H9 (cell line): ENCODE measurements at regions not wholly inside any gene's neighbourhood (a gene's known extent, or its start where the extent isn't known, plus 50 kb on each side); places are given as distances from the start of the nearest gene placed in this dataset.

Experiments
- DNase-seq: peaks from one replicate; pipeline ENCODE4 v3.0.0-alpha.2; 2017
- H2AFZ ChIP-seq: one replicate; pipeline ENCODE4 v1.6.1; 2013; ENCODE audit warnings: mild to moderate bottlenecking, low read length, control low read depth, moderate library complexity
- H2AK5ac ChIP-seq: 2 replicates; pipeline ENCODE4 v1.6.1; 2013; ENCODE audit warnings: low read length, control low read depth, mixed read lengths; ENCODE audit not compliant: insufficient read length
- H2BK120ac ChIP-seq: one replicate; pipeline ENCODE4 v1.6.1; 2013; ENCODE audit warnings: low read depth, mild to moderate bottlenecking, low read length, control low read depth, inconsistent platforms; ENCODE audit not compliant: poor library complexity, severe bottlenecking
- H2BK12ac ChIP-seq: 2 replicates; pipeline ENCODE4 v1.6.1; 2013; ENCODE audit warnings: low read length, control low read depth, mixed read lengths, low read depth; ENCODE audit not compliant: insufficient read length
- H2BK15ac ChIP-seq: 2 replicates; pipeline ENCODE4 v1.6.1; 2013; ENCODE audit warnings: low read depth, low read length, control low read depth
- H2BK20ac ChIP-seq: one replicate; pipeline ENCODE4 v1.6.1; 2013; ENCODE audit warnings: low read depth, mild to moderate bottlenecking, low read length, control low read depth, inconsistent platforms; ENCODE audit not compliant: poor library complexity, severe bottlenecking
- H2BK5ac ChIP-seq: 2 replicates; pipeline ENCODE4 v1.6.1; 2013; ENCODE audit warnings: low read length, control low read depth, mixed read lengths; ENCODE audit not compliant: insufficient read length
- H3K14ac ChIP-seq: 2 replicates; pipeline ENCODE4 v1.6.1; 2013; ENCODE audit warnings: low read length, control low read depth; ENCODE audit not compliant: insufficient read depth
- H3K18ac ChIP-seq: 2 replicates; pipeline ENCODE4 v1.6.1; 2013; ENCODE audit warnings: low read depth, mild to moderate bottlenecking, mixed read lengths, low read length, control low read depth; ENCODE audit not compliant: insufficient read length
- H3K23ac ChIP-seq: 2 replicates; pipeline ENCODE4 v1.6.1; 2013; ENCODE audit warnings: low read length, control low read depth, mixed read lengths, low read depth; ENCODE audit not compliant: insufficient read length
- H3K23me2 ChIP-seq: 2 replicates; pipeline ENCODE4 v1.6.1; 2013; ENCODE audit warnings: low read depth, mild to moderate bottlenecking, mixed read lengths, low read length, control low read depth; ENCODE audit not compliant: insufficient read length, poor library complexity, severe bottlenecking
- H3K27ac ChIP-seq: 2 replicates; pipeline ENCODE4 v1.5.1; 2013; ENCODE audit warnings: low read length, control low read depth, mixed read lengths, low read depth; ENCODE audit not compliant: insufficient read length
- H3K27me3 ChIP-seq: 2 replicates; pipeline ENCODE4 v1.6.1; 2013; ENCODE audit warnings: low read length, control low read depth, inconsistent platforms; ENCODE audit not compliant: insufficient read depth
- H3K4ac ChIP-seq: 2 replicates; pipeline ENCODE4 v1.6.1; 2013; ENCODE audit warnings: low read depth, mild to moderate bottlenecking, control low read depth, inconsistent platforms, low read length, moderate library complexity
- H3K4me1 ChIP-seq: 2 replicates; pipeline ENCODE4 v1.6.1; 2013; ENCODE audit warnings: low read length, control low read depth, inconsistent platforms; ENCODE audit not compliant: insufficient read depth
- H3K4me2 ChIP-seq: 2 replicates; pipeline ENCODE4 v1.6.1; 2013; ENCODE audit warnings: low read length, control low read depth, mixed read lengths; ENCODE audit not compliant: insufficient read length, insufficient read depth
- H3K56ac ChIP-seq: 2 replicates; pipeline ENCODE4 v1.6.1; 2013; ENCODE audit warnings: low read depth, mild to moderate bottlenecking, mixed read lengths, low read length, control low read depth; ENCODE audit not compliant: insufficient read length
- H3K79me1 ChIP-seq: 2 replicates; pipeline ENCODE4 v1.6.1; 2013; ENCODE audit warnings: low read depth, mild to moderate bottlenecking, moderate library complexity, low read length, control low read depth, inconsistent platforms; ENCODE audit not compliant: insufficient read depth, poor library complexity, severe bottlenecking
- H3K79me2 ChIP-seq: 2 replicates; pipeline ENCODE4 v1.6.1; 2013; ENCODE audit warnings: low read length, control low read depth, inconsistent platforms; ENCODE audit not compliant: insufficient read depth
- H3K9ac ChIP-seq: 2 replicates; pipeline ENCODE4 v1.6.1; 2013; ENCODE audit warnings: low read length, control low read depth, mixed read lengths; ENCODE audit not compliant: insufficient read length; ENCODE audit errors: extremely low read depth
- H3K9me3 ChIP-seq: one replicate; pipeline ENCODE4 v1.6.1; 2013; ENCODE audit warnings: low read depth, low read length, inconsistent platforms; ENCODE audit not compliant: control insufficient read depth
- H3T11ph ChIP-seq: one replicate; pipeline ENCODE4 v1.6.1; 2013; ENCODE audit warnings: mild to moderate bottlenecking, low read length, control low read depth, inconsistent platforms
- H4K20me1 ChIP-seq: one replicate; pipeline ENCODE4 v1.6.1; 2013; ENCODE audit not compliant: control insufficient read depth, insufficient read length, insufficient read depth
- H4K5ac ChIP-seq: 2 replicates; pipeline ENCODE4 v1.6.1; 2013; ENCODE audit warnings: low read depth, mild to moderate bottlenecking, mixed read lengths, low read length, control low read depth; ENCODE audit not compliant: insufficient read length
- H4K8ac ChIP-seq: replicated peaks from 2 replicates; pipeline ENCODE4 v1.6.1; 2013; ENCODE audit warnings: low read length, control low read depth, mixed read lengths, low read depth; ENCODE audit not compliant: insufficient read length
- H4K91ac ChIP-seq: 2 replicates; pipeline ENCODE4 v1.6.1; 2013; ENCODE audit warnings: low read depth, mild to moderate bottlenecking, moderate library complexity, mixed read lengths, low read length, control low read depth; ENCODE audit not compliant: insufficient read length
- H3K27ac Mint-ChIP-seq, 3 experiments: 2 replicates in 2 of 3; 3 replicates in 1 of 3; pipeline ENCODE4 v1.8.0; 2020 to 2021; ENCODE audit warnings: mixed read lengths in 3 of 3, mild to moderate bottlenecking in 1 of 3, moderate library complexity in 1 of 3
- H3K27me3 Mint-ChIP-seq: 2 replicates; pipeline ENCODE4 v1.8.0; 2021; ENCODE audit warnings: low read depth, mild to moderate bottlenecking, moderate library complexity, mixed read lengths
- H3K36me3 Mint-ChIP-seq, 3 experiments: 2 replicates in 2 of 3; 3 replicates in 1 of 3; pipeline ENCODE4 v1.8.0; 2020 to 2021; ENCODE audit warnings: low read depth in 3 of 3, mixed read lengths in 3 of 3; ENCODE audit not compliant: insufficient read depth in 1 of 3
- H3K4me1 Mint-ChIP-seq, 2 experiments: 2 replicates each; pipeline ENCODE4 v1.8.0; 2020; ENCODE audit warnings: mixed read lengths in 2 of 2
- H3K4me3 Mint-ChIP-seq, 2 experiments: 2 replicates in 1 of 2; 3 replicates in 1 of 2; pipeline ENCODE4 v1.8.0; 2020 to 2021; ENCODE audit warnings: mild to moderate bottlenecking in 2 of 2, mixed read lengths in 2 of 2, moderate library complexity in 1 of 2
- H3K9me3 Mint-ChIP-seq, 2 experiments: 2 replicates in 1 of 2; 3 replicates in 1 of 2; pipeline ENCODE4 v1.8.0; 2020; ENCODE audit warnings: mild to moderate bottlenecking in 2 of 2, mixed read lengths in 2 of 2, moderate library complexity in 1 of 2
- CTCF ChIP-seq: fragments of 200-600 bp; sonication (generic); conservative IDR thresholded peaks from 3 replicates; pipeline ENCODE4 v1.8.0; 2021; ENCODE audit warnings: antibody characterized with exemption, mild to moderate bottlenecking
- WGBS: extraction: QIAGEN DNeasy Blood & Tissue Kit; methylation state at CpG from one replicate; pipeline ENCODE4 v1.1.7; 2013; ENCODE audit warnings: missing lambda C conversion rate, low lambda C conversion rate, mixed read lengths; ENCODE audit not compliant: insufficient read length; ENCODE audit errors: extremely low coverage; 5-methylcytosine and 5-hydroxymethylcytosine counted together

GRCh38 chr2:126792993-126793392 is 105.7 kb upstream of the TEX51 start:
- H3K79me2 ChIP-seq: no peaks in the 10 kb centered on the region
- WGBS: no CpG with 5 or more reads among the region's 4 CpGs
- H4K91ac ChIP-seq: no peak overlapping the region
- no peak overlapping the region for H3K56ac ChIP-seq
- H2BK20ac ChIP-seq: no peak overlapping the region
- Mint-ChIP-seq H3K9me3 (no peaks in the 10 kb centered on the region), H3K36me3 (no peaks in the 10 kb centered on the region; a peak in 1 of 7 replicates), H3K27ac (no peak overlapping the region), H3K27me3 (peaks cover 8% of the 10 kb centered on the region), H3K4me3 (no peak overlapping the region), H3K4me1 (peaks cover 15 to 17% of the 10 kb centered on the region in 2 experiments)
- H4K8ac ChIP-seq: no peak overlapping the region
- H3T11ph ChIP-seq: no peak overlapping the region
- H3K4ac ChIP-seq: no peak overlapping the region
- H3K18ac ChIP-seq: no peak overlapping the region
- H3K23me2 ChIP-seq: no peaks in the 10 kb centered on the region
- H2BK120ac ChIP-seq: no peak overlapping the region
- H2BK15ac ChIP-seq: no peak overlapping the region
- no peak overlapping the region for H4K5ac ChIP-seq
- H2BK12ac ChIP-seq: no peak overlapping the region
- no peaks in the 10 kb centered on the region for H4K20me1 ChIP-seq
- H3K27me3 ChIP-seq: no peaks in the 10 kb centered on the region
- no peak overlapping the region for H3K14ac ChIP-seq
- H3K4me2 ChIP-seq: no peak overlapping the region
- no peak for TF ChIP-seq CTCF
- no peak for DNase-seq
- H2AK5ac ChIP-seq: no peak overlapping the region
- H3K27ac ChIP-seq: no peak overlapping the region
- H3K23ac ChIP-seq: no peak overlapping the region
- no peaks in the 10 kb centered on the region for H3K79me1 ChIP-seq
- H3K9me3 ChIP-seq: no peaks in the 10 kb centered on the region
- no peak overlapping the region for H3K9ac ChIP-seq
- H3K4me1 ChIP-seq: no peaks in the 10 kb centered on the region
- H2BK5ac ChIP-seq: no peak overlapping the region
- H2AFZ ChIP-seq: no peak overlapping the region
